ENCODE measurements at regions not wholly inside any gene's neighbourhood (a gene's known extent, or its start where the extent isn't known, plus 50 kb on each side); places are given as distances from the start of the nearest gene placed in this dataset.

DNA sequence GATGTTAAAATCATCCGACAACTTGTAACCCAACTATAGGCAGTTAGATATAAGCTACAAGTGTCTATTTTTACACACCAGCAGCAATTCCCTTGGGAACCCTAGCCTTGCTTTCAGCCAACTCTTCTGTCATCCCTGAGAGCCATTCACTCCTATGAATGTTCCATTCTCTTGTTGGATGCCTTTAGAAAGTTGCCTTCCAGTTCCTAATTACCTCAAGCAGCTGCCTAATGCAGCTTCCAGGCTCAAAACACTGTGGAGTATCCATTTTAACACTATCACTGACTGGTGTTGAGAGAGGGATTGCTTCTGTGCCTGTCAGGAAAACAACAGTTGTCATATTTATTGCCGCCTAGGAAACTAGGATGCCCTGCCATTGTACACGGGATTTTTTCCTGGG is 402.0 kb upstream of the ACVR2A start:
- H3K4me3 ChIP-seq (ENCODE audit: control insufficient read depth, low read depth, low read length): no peak overlapping the region
- no peak for DNase-seq (ENCODE audit: low read depth)
- TF ChIP-seq, protein P1, sequence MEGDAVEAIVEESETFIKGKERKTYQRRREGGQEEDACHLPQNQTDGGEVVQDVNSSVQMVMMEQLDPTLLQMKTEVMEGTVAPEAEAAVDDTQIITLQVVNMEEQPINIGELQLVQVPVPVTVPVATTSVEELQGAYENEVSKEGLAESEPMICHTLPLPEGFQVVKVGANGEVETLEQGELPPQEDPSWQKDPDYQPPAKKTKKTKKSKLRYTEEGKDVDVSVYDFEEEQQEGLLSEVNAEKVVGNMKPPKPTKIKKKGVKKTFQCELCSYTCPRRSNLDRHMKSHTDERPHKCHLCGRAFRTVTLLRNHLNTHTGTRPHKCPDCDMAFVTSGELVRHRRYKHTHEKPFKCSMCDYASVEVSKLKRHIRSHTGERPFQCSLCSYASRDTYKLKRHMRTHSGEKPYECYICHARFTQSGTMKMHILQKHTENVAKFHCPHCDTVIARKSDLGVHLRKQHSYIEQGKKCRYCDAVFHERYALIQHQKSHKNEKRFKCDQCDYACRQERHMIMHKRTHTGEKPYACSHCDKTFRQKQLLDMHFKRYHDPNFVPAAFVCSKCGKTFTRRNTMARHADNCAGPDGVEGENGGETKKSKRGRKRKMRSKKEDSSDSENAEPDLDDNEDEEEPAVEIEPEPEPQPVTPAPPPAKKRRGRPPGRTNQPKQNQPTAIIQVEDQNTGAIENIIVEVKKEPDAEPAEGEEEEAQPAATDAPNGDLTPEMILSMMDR (IDR thresholded peaks at IDR 0.05; ENCODE audit: control insufficient read depth, insufficient read depth, low read depth, low read length, missing control alignments): no peak

DNA sequence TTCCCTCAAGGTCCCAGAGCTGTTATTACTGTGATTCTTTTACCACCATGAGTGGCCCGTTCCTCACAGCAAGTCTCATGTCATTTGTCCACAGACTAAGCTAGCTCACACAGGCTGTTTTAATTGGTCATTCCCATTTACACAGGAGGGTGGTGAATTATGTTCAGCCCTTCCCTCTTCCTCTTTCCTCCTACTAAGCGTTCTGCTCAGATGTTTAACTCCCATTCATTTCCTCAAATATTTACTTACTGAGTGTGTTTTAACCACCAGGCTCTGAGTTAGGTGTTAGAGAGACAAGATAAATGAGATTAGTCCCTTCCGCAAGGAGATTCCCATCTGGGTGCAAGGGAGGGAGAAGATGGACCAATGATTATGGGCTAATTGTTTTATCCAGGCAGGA is 403.6 kb upstream of the ACVR2A start:
- TF ChIP-seq, protein P1 (IDR thresholded peaks at IDR 0.05; ENCODE audit: control insufficient read depth, insufficient read depth, low read depth, low read length, missing control alignments): no peak
- H3K4me3 ChIP-seq (ENCODE audit: control insufficient read depth, low read depth, low read length): no peak overlapping the region
- no peak for DNase-seq (ENCODE audit: low read depth)

DNA sequence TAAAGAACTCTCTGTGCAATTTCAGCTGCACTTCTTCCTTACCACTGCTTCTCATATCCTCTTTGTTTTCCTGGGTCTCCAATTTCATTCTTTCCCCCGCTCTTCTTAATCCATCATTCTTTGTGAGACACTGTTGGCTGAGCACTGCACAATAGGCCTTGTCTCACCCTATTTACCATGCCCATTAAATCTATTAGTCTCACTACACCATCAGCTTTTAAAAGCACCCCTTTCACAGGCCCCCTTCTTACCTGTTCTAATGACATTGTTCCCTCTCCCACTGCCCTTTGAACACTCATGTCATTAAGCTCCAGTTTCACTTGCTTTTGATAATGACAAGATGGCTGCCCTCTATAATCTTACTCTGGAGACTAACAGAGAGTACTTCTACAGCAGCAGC is 404.1 kb upstream of the ACVR2A start:
- no peak overlapping the region for H3K4me3 ChIP-seq (ENCODE audit: control insufficient read depth, low read depth, low read length)
- no peak for DNase-seq (ENCODE audit: low read depth)
- TF ChIP-seq, protein P1 (IDR thresholded peaks at IDR 0.05; ENCODE audit: control insufficient read depth, insufficient read depth, low read depth, low read length, missing control alignments): no peak

DNA sequence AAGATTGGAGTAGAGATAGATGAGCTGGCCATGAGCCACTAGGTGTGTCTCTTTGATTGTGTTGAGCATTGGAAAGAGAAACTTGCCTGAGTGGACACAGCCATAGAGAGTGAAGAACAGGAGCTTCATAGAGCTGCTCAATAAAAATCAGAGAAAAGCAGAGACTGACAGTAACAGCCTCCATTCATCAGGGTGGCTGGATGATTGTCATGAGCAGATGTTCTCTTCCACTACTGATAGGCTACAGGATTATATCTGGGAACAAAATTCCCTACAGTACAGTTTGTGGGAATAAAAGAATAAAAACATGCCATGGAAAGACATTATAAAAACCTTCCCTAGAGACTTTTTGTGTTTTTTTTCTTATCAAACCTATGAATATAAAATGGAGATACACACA is 404.8 kb upstream of the ACVR2A start:
- TF ChIP-seq, protein P1 (IDR thresholded peaks at IDR 0.05; ENCODE audit: control insufficient read depth, insufficient read depth, low read depth, low read length, missing control alignments): no peak
- no peak overlapping the region for H3K4me3 ChIP-seq (ENCODE audit: control insufficient read depth, low read depth, low read length)
- no peak for DNase-seq (ENCODE audit: low read depth)

DNA sequence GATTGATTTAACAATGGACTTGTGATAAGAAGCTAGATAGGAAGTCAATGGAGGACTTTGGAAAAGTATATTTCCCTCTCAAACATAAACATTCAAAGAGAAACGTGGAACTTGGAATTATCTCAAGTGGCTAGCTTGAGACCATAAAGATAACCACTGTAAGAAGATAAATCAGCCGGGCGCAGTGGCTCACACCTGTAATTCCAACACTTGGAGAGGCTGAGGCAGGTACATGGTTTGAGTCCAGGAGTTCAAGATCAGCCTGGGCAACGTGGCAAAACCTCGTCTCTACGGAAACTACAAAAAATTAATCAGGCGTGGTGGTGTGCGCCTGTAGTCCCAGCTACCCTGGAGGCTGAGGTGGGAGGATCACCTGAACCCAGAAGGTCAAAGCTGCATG is 405.9 kb upstream of the ACVR2A start:
- TF ChIP-seq, protein P1 (IDR thresholded peaks at IDR 0.05; ENCODE audit: control insufficient read depth, insufficient read depth, low read depth, low read length, missing control alignments): no peak
- DNase-seq (ENCODE audit: low read depth): no peak
- no peak overlapping the region for H3K4me3 ChIP-seq (ENCODE audit: control insufficient read depth, low read depth, low read length)

DNA sequence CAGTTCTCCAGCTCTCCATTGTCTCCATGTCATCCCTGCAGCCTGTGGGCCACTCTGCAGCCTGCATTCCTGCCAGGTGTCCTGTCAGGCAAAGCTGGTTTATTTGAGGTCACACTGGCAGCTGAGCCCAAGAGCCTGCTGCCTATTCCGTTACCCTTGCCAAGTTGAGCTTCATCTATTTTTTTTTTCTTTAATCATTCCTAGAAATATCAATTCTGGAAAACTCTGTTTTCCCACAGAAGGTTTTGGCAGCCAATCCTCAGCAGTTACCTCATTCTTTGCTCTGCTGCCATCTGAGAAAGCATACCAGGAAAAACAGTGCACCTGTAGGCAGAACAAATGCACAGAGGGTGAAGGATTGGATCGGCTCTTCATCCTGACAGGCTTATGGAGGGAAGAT is 411.0 kb upstream of the ACVR2A start:
- no peak for DNase-seq (ENCODE audit: low read depth)
- TF ChIP-seq, protein P1 (IDR thresholded peaks at IDR 0.05; ENCODE audit: control insufficient read depth, insufficient read depth, low read depth, low read length, missing control alignments): no peak
- no peak overlapping the region for H3K4me3 ChIP-seq (ENCODE audit: control insufficient read depth, low read depth, low read length)

DNA sequence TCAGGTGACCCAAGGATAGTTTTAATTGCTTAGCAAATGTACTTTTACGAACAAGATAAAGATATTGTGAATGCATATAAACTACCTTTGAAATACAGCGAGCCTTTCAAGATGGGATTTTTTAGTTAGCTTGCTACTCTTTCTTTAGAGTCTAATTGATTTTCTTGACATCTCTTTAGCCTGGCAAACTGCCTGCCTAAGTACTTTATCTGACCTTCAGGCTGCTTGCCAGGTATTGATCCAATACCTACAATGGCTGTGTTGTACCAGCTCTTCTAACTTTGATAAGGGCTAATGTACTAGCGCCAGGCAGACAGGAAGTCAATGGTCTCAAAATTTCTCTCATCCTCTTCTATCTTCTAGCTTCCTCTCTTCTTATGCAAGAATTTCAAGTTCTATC is 414.4 kb upstream of the ACVR2A start:
- no peak overlapping the region for H3K4me3 ChIP-seq (ENCODE audit: control insufficient read depth, low read depth, low read length)
- TF ChIP-seq, protein P1 (IDR thresholded peaks at IDR 0.05; ENCODE audit: control insufficient read depth, insufficient read depth, low read depth, low read length, missing control alignments): no peak
- DNase-seq (ENCODE audit: low read depth): no peak
